SK-N-MC (cell line): ENCODE measurements at regions not wholly inside any gene's neighbourhood (a gene's known extent, or its start where the extent isn't known, plus 50 kb on each side); places are given as distances from the start of the nearest gene placed in this dataset.
"Not testable (repeated sequence)": the region's sequence is repeated elsewhere in the genome, so short reads cannot be mapped to it uniquely, and the experiment has no call there.

Experiments used
- EZH2 ChIP-seq: fragments of 200-600 bp; sonication (generic); IDR thresholded peaks from one replicate; pipeline ENCODE4 v1.6.1; 2017; ENCODE audit warnings: antibody characterized with exemption
- FOXP2 ChIP-seq: optimal IDR thresholded peaks from 2 replicates; pipeline ENCODE3; 2011; ENCODE audit warnings: mild to moderate bottlenecking, moderate library complexity; ENCODE audit not compliant: insufficient read depth; ENCODE audit errors: extremely low read length, control extremely low read depth
- POLR2AphosphoS5 ChIP-seq: IDR thresholded peaks from 2 replicates; pipeline ENCODE4 v1.6.1; 2012; ENCODE audit warnings: mild to moderate bottlenecking, low read depth, low read length, borderline replicate concordance

DNA sequence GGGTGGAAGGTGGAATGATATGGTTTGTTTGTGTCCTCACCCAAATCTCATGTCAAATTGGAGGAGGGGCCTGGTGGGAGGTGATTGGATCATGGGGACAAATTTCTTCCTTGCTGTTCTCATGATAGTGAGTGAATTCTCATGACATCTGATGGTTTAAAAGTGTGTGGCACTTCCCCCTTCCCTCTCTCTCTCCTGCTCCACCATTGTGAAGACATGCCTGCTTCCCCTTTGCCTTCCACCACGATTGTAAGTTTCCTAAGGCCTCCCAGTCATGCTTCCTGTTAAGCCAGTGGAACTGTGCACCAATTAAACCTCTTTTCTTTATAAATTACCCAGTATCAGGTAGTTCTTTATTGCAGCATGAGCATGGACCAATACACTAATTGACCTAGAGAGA lies 99.0 kb upstream of the ZBED5 start:
- not testable (repeated sequence) for TF ChIP-seq FOXP2, EZH2, POLR2AphosphoS5
